GM21381 (cell line): ENCODE measurements at regions not wholly inside any gene's neighbourhood (a gene's known extent, or its start where the extent isn't known, plus 50 kb on each side); places are given as distances from the start of the nearest gene placed in this dataset.

Experiments
- ATAC-seq: cut with Tn5 transposase; IDR thresholded peaks from one replicate; pipeline ENCODE4 v1.9.1; 2021; ENCODE audit warnings: mild to moderate bottlenecking, moderate library complexity; ENCODE audit not compliant: unreplicated experiment

DNA sequence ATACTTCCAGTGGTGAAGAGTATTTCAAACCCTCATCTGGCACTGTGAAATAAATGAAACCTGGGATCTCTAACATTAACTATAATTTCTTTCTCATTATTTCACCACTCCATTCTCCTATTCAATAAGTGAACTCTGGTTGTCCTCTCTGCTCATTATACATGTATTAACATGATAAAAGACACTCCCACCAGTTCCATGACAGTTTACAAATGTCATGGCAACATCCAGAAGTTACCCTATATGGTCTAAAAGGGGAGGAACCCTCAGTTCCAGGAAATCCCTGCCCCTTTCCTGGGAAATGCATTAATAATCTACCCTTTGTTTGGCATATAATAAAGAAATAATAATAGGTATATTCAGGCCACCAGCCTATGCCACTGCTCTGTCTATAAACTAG lies 62.7 kb upstream of the BRINP3 start:
- no peak for ATAC-seq

DNA sequence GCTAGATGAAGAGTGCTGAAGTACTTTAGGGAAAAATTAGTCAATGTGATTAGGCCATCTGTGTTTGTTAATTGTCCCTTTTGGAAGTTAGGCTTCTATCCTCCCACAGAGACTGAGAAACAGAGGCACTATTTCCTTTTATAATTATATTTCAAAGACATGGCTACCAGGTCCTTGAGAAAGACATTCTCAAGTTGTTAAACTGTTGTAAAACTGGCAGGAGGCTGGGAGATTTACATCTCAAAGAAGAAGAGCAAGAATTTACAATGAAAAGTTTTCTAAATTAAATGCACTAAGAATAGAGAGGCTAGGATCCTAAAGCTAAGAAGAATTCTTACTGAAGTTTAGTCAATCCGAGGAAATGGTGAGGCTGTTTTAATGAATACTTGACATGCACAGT lies 74.0 kb upstream of the BRINP3 start:
- ATAC-seq, result no peak

DNA sequence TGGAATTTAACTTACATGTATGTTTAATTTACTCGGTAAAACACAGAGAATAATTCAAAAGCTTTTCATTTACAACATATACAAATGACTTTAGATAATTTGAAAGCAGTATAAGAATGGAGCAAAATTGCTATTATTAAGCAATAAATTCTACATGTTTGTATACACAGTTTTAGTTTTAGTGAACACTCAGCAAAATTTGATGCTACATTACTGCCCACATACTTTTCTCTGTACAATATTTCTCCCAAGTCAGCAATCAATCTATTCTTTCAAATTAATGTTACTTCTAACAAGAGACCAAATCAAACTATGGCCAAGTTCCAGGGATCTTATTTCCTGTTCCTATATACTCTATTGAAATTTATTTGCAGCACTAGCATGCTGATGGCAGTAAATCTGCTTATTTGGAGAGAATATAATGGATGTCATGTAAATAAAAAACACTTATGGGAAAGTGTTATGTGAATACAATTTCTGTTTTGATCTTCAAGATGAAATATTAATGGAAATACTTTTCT lies 82.6 kb upstream of the BRINP3 start:
- ATAC-seq, result no peak

DNA sequence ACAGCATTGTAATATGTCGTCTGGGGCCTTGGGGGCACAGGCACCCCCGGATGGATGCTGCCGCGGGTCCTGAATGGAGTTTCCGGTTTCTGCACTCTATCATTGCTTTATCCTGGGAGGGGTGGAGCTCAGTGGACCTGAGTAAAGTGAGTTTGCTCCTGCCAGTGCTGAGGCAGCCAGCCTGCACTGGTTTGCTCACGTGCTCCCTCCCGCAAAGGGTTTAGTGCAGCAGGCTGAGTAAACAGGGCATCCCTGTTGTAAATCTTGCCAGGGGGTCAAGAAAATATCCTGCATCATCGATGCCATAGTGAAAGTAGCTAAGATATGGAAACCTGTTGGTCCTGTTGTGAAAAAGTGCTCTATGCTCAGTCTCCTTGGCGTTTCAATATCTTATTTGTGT lies 85.6 kb upstream of the BRINP3 start:
- ATAC-seq, result no peak

DNA sequence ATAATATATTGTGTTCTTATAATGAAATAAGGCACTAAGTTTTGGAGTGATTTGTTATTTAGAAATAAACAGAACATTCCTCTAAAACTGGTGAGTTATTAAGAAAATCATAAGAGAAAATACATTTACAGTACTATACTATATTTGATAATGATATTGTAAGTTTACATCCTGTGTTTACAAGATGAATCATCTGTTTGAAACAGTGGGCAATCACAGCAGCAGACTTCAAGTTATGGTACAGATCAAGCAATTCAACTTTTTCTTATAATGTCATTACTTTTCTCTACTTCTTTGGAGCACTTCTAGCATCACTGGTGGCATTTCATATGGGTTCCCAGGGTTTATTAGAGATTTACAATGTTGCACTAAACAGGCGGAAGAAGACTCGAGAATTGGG lies 86.5 kb upstream of the BRINP3 start:
- ATAC-seq, result no peak

DNA sequence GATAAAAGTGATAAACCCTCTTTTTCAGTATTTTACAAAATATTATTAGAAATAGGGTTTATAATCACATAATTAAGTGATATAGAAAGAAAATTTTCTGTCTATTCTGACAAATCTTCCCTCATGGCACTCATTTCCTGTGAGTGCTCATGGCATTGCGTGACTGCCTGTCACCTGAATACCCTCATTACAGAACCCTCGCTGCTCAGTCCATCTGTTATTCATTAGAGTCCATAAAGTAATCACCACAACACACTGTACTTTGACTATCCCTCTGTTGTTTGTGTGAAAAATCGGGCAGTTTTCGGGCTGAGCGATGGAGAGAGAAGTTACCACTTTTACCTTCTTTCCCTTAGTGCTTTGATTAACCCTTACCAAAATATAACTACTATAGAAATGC lies 100.4 kb upstream of the BRINP3 start:
- no peak for ATAC-seq

DNA sequence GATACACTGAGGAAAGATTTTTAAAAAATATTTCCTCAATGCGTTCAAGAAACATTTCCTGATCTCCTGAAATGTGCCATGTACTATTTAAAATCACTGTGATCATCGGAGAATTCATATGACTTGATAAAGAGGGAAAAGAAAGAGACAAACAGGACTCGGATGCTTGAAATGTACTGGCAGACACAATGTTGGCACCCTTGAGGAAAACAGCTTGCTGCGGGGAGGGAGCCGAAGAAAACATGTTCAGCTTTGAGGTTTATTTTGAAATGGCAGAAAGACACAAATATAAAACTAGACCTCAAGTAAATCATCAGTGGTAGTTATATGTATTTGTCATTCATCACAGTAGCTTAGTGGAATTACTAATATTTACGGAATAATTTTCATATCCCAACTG lies 100.9 kb upstream of the BRINP3 start:
- ATAC-seq, result no peak

DNA sequence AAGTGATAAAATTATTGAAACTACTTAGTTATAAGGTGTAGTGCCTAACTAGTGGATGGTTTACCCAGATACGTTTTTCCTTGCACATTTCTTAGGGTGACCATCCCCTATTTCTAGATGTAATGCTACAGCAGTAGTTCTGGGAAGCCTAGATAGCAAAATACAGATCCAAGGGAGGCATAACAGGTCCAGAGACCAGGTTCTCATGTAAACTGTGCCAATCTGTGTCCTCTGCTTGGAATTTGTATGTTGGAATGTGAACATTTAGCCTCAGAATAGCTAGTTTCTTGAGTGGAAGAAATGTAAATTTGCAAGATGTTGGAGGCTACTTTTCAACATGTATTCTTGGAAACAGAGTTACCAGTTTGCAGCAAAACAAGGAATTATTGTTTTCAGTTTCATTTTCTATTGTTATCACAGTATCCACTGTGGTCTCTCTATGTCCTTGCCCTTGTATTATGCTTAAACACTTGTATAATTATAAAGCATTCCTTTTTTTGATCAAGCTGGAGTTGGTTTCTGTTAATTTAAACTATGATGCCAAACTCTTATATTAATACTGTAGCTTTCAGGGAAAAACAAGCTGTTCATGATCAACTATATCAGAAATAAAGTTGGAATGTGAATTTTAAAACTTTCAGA lies 102.0 kb upstream of the BRINP3 start:
- ATAC-seq, result no peak

DNA sequence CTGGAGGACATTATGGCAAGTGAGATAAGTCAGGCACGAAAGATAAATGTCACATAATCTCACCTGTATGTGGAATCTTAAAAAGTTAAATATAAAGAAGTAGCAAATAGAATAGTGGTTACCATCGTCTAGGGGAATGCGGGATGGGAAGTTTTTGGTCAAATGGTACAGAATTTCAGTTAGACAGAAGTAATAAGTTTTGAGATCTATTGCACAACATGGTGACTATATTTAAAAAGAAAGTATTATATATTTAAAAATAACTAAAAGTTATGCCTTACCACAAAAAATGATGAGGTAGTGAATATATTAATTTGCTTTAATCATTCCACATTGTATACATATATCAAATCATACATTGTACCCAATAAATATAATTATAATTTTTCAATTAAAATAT lies 106.2 kb upstream of the BRINP3 start:
- no peak for ATAC-seq

DNA sequence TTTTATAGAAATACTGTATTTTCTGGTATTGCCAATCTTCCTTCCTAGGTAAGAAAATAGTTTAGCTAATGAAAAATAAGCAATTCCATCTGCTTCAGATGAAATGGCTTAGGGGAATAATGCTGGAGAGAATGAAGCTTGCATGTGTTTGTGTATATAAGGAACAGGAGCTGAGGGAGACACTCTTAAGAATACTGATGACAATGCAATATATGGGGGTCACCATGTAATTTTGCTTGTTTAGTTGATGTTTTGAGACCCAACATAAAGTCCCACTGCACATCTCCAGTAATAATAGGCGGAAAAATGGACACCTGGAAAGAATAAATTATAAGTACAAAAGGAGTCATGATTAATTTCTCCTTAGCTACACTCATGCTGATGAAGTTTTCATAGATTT lies 110.8 kb upstream of the BRINP3 start:
- ATAC-seq, result no peak

DNA sequence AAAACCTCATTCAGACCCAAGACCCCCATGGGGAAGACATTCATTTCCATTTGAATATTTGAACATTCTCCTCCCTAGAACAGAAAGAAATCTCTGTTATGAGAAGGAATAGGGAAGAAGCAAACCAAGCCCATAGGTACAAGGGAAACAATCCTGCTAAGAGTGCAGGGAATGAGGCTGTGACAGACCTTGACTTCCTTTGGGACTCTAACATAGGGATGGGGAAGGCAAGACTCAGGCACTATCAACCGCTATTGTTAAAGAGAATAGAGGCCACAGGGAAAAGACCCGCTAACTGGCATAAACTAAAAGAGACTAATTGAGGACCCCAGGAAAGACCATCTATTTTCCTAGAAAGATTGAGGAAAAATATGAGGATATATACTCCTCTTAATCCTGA lies 117.8 kb upstream of the BRINP3 start:
- no peak for ATAC-seq

DNA sequence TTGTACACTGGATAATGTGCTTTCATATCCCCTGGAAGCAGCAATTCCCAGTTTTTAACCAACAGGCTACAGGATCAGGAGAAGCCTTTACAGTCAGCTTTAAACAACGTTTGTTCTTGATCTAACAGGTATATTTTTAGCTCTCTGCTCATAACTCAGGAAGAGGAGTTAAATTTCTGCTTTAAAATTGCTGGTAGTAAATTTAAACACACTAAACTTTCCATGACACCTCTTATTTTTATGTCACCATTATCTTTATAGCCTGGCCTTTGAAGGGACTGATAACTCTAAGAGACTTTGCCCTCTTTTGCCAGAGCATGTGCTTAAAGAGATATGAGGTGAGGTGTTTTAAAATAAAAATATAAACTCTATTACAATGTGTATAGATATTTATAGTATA lies 119.6 kb upstream of the BRINP3 start:
- no peak for ATAC-seq

DNA sequence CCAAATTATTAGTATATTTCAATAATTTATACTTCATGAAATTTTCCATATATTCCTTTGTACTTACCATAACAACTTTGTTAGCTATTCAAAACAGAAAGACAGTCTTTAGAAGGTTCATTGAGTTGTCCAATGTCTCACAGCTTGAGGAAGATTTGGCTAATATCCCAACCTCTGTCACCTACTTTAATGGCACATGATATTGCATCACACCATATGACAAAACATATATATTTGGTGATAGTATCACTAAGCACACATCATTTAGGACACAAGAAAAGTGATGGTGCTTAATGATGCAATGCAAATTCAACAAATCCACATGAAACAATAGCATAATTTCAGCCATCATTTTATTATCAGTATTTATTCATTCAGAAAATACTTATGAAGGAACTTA lies 122.0 kb upstream of the BRINP3 start:
- no peak for ATAC-seq

DNA sequence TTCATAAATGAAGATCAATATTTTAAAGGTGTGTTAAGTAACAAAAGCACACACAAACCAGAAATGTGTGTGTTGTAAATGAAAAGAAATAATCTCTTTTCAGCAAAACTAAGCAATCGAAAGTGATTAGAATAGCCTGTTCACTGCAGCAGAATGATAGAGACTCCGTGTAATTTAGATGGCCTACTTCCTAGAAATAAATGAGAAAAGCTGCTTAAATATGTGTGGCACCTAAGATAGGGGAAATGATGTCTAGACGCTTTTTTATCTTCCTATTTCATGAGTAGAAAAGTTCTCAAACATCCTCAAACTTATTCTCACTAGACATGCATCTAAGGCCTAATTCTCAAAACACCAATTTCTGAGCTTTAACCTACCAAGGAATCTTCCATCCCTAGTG lies 124.7 kb upstream of the BRINP3 start:
- ATAC-seq, result no peak

DNA sequence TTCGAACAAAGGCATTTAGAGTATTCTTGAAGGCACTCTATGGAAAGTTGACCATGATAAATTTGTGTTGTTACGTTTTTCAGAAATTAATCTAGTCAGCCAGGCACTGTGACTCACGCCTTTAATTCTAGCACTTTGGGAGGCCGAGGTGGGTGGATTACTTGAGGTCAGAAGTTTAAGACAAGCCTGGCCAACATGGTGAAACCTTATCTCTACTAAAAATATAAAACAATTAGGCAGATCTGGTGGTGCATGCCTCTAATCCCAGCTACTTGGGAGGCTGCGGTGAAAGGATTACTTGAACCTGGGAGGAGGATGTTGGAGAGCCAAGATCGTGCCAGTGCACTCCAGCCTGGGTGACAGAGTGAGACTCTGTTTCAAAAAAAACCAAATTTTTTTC lies 130.6 kb upstream of the BRINP3 start:
- ATAC-seq, result no peak

DNA sequence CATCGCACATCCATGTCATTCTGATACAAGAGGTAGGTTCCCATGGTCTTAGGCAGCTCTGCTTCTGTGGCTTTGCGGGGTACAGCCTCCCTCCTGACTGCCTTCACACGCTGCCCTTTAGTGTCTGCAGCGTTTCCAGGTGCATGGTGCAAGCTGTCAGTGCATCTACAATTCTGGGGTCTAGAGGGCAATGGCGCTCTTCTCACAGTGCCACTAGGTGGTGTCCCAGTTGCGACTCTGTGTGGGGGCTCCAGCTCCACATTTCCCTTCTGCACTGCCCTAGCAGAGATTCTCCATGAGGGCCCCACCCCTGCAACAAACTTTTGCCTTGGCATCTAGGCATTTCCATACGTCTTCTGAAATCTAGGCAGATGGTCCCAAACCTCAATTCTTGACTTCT lies 138.2 kb upstream of the BRINP3 start:
- no peak for ATAC-seq

DNA sequence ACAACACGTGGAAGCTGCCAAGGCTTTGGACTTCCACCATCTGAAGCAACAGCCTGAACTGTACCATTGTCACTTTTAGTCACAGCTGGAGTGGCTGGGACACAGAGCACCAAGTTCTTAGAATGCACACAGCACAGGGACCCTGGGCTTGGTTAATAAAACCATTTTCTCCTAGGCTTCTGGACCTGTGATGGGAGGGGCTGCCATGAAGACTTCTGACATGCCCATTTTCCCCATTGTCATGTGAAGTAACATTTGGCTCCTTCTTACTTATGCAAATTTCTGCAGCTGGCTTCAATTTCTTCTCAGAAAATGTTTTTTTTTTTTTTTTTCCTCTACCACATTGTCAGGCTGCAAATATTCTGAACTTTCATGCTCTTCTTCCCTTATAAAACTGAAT lies 138.6 kb upstream of the BRINP3 start:
- ATAC-seq, result no peak

DNA sequence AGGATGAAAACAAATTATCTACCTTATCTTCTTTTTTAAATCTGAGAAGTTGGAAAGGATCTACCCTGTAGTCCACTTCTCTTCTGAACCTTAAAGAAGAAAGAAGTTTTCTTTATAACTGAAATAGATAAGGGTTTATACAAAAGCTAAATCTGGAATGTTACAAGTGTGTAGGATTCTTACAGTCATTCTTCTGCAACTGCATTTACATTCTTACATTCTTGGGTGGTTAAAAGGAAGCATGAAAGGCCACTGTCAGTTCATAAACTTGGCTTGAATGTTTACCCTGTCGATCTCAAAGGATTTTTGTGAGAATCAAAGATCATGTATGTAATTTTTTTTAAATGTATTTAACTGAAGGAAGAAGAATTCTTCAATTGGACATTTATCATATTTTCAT lies 142.1 kb upstream of the BRINP3 start:
- ATAC-seq, result no peak

DNA sequence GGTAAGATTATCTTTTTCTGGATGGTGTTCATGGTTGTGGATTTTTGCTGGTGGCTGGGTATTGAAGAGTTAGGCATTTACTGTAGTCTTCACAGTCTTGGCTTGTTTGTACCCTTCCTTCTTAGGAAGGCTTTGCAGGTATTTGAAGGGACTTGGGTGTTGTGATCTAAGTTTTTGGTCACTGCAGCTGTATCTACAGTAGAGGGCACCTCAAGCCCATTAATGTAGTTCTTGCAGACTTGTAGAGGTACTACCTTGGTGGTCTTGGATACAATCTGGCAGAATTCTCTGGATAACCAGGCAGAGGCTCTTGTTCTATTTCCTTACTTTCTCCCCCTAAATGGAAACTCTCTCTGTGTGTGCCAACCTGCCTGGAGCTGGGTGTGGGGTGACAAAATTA lies 155.8 kb upstream of the BRINP3 start:
- no peak for ATAC-seq

DNA sequence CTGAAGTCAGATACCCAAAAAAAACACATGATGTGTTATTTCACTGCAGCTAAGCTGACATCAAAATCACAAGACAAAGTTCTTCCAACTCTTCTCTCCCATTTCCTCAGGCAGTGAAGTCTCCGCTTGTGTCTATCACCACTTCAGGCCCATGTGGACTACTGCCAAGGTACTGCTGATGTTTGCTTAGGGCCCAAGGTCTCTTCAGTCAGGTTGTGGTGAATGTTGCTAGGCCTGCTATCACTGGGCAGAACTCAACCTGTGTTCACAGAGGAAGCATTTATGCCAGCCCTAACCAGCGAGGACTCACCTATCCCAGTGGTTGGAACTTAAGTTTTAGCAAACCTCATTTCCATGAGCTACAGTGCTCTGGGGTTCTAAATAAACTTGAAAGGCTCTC lies 156.5 kb upstream of the BRINP3 start:
- no peak for ATAC-seq

DNA sequence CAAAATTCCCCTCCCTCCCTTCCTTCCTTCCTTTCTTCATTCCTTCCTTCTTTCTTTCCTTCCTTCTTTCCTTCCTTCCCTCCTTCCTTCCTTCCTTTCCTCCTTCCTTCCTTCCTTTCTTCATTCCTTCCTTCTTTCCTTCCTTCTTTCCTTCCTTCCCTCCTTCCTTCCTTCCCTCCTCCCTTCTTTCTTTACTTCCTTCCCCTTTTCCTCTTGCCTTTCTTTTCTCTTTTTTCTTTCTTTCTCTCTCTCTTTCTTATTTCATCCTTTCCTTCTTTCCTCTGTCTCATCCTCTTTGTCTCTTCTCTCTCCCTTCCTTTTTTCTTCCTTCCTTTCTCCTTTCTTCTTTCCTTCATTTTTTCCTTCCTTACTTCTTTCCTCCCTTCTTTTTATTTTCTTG lies 171.9 kb upstream of the BRINP3 start:
- no peak for ATAC-seq

DNA sequence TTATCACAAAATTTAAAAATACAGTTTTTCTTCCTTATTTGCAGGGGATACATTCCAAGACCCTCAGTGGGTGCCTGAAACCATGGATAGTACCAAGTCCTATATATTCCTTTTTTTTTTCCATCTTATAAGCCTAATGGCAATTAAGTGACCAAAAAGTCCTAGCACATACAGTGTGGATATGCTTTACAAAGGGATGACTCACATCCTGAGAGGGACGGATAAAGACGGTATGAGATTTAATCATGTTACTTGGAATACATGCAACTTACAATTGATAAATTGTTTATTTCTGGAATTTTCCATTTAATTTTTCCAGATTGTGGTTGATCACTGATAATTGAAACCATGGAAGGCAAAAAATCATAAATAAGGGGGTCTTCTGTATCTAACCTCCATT lies 181.2 kb upstream of the BRINP3 start:
- ATAC-seq, result no peak

DNA sequence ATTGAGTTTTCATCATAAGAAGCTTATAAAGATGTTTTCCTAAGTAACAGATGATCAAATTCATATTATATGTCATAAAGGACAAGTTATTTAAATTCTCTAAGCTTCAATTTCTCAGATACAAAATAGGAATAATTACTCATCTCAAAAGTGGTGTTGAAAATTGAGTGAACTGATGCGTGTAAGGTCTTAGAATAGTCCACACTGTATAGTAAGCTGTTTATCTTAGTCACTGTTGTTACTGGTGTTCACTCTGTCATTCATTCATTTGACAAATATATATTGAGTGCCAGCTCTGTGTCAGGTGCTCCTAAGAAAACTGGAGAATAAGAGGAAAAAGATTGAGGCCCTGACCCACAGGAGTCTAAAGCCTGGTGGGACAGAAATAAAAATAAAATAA lies 186.3 kb upstream of the BRINP3 start:
- ATAC-seq, result no peak
